ENCODE measurements at regions not wholly inside any gene's neighbourhood (a gene's known extent, or its start where the extent isn't known, plus 50 kb on each side); places are given as distances from the start of the nearest gene placed in this dataset.

- intact Hi-C loops (cut with micrococcal nuclease): no loop called here
Measured at GRCh38 chr6:153435787-153436186, 304.7 kb upstream of the RGS17 start.

More at GRCh38 chr6:153435787-153436186, 304.7 kb upstream of the RGS17 start:
- Histone ChIP-seq H2AK9ac (replicated peaks; ENCODE audit: low read depth, low read length, poor library complexity) (no peak overlapping the region), H3K79me1 (ENCODE audit: low read depth in 1 of 2, low read length in 2 of 2) (no peaks in the 10 kb centered on the region), H3K27ac (ENCODE audit: insufficient read depth, low read length) (no peak overlapping the region), H3K18ac (ENCODE audit: low read depth, low read length) (no peak overlapping the region), H3K27me3 (ENCODE audit: control insufficient read depth, insufficient read depth, low read length) (no peaks in the 10 kb centered on the region), H3K4me2 (ENCODE audit: low read depth, low read length) (no peak overlapping the region), H3K56ac (ENCODE audit: extremely low read depth, insufficient read depth, low read length) (no peak overlapping the region), H3K9ac (ENCODE audit: low read depth, low read length) (no peak overlapping the region), H4K20me1 (ENCODE audit: insufficient read depth, low read length) (no peaks in the 10 kb centered on the region), H3K23ac (ENCODE audit: low read depth, low read length) (no peak overlapping the region), H4K91ac (ENCODE audit: insufficient read depth, low read depth, low read length) (no peak overlapping the region), H2BK5ac (ENCODE audit: low read depth, low read length, poor library complexity, severe bottlenecking) (no peak overlapping the region), H3K4me1 (ENCODE audit: control insufficient read depth, insufficient read depth, low read length) (no peaks in the 10 kb centered on the region), H4K5ac (ENCODE audit: low read depth, low read length) (no peak overlapping the region), H2AK5ac (ENCODE audit: low read depth, low read length) (no peak overlapping the region), H3K4ac (ENCODE audit: low read depth, low read length) (no peak overlapping the region), H2BK120ac (ENCODE audit: low read depth, low read length) (no peak overlapping the region), H4K8ac (ENCODE audit: low read depth in 2 of 2, low read length in 2 of 2) (no peak overlapping the region), H3K9me1 (ENCODE audit: insufficient read depth, low read length) (no peaks in the 10 kb centered on the region), H3K4me3 (ENCODE audit: insufficient read depth, low read depth, low read length) (no peak overlapping the region), H3K14ac (replicated peaks; ENCODE audit: low read depth, low read length) (no peak overlapping the region), H3K9me3 (ENCODE audit: control insufficient read depth, insufficient read depth, low read length) (peaks cover 2% of the 10 kb centered on the region; the same call in 1 of the 2 replicates), H2BK20ac (ENCODE audit: low read depth, low read length) (no peak overlapping the region), H2AFZ (replicated peaks; ENCODE audit: low read length, poor library complexity) (no peak overlapping the region), H2BK15ac (ENCODE audit: low read depth, low read length) (no peak overlapping the region), H3K36me3 (ENCODE audit: control insufficient read depth, insufficient read depth, low read length) (no peaks in the 10 kb centered on the region)
- CTCF ChIA-PET: no interaction called here
- in situ Hi-C loops (cut with MboI; ENCODE audit: low sequenced_read_pairs): no loop called here
- no peak for TF ChIP-seq FOS (IDR thresholded peaks at IDR 0.05; ENCODE audit: low read depth, low read length)
- no peak for TF ChIP-seq RAD21 (IDR thresholded peaks at IDR 0.05; ENCODE audit: low read length)
- no peak for TF ChIP-seq NFE2L2 (IDR thresholded peaks at IDR 0.05; ENCODE audit: low read depth, low read length)
- no peak for TF ChIP-seq CTCF (conservative IDR thresholded peaks at IDR 0.05; ENCODE audit: low read depth, low read length)
- TF ChIP-seq USF2 (IDR thresholded peaks at IDR 0.05; ENCODE audit: low read depth, low read length): no peak
- no peak for TF ChIP-seq RFX5 (IDR thresholded peaks at IDR 0.05; ENCODE audit: low read depth, low read length)
- TF ChIP-seq CHD1 (IDR thresholded peaks at IDR 0.05; ENCODE audit: low read depth, low read length): no peak
- TF ChIP-seq MAZ (IDR thresholded peaks at IDR 0.05; ENCODE audit: borderline replicate concordance, low read depth, low read length): no peak
- no peak for TF ChIP-seq BHLHE40 (IDR thresholded peaks at IDR 0.05; ENCODE audit: low read depth, low read length)
- TF ChIP-seq RCOR1 (IDR thresholded peaks at IDR 0.05; ENCODE audit: insufficient replicate concordance, low read length): no peak
- no peak for TF ChIP-seq MAFK (IDR thresholded peaks at IDR 0.05; ENCODE audit: low read depth, low read length)
- no peak for TF ChIP-seq SMC3 (IDR thresholded peaks at IDR 0.05; ENCODE audit: low read depth, low read length)
- TF ChIP-seq CEBPB (IDR thresholded peaks at IDR 0.05; ENCODE audit: low read depth, low read length): no peak
- TF ChIP-seq POLR2A (IDR thresholded peaks at IDR 0.05; ENCODE audit: low read depth, low read length): no peak
- no peak for TF ChIP-seq ELK1 (IDR thresholded peaks at IDR 0.05; ENCODE audit: borderline replicate concordance, low read depth, low read length)
- TF ChIP-seq MXI1 (IDR thresholded peaks at IDR 0.05; ENCODE audit: borderline replicate concordance, low read depth, low read length): no peak
- no peak for ATAC-seq (ENCODE audit: low read depth)
- DNase-seq: no peak
- POLR2A ChIA-PET (ENCODE audit: unreplicated experiment): no interaction called here
- BruUV-seq (replicated peaks): no TSS peak
- dilution Hi-C loops (cut with HindIII; ENCODE audit: low sequenced_read_pairs, unreplicated experiment): no loop called here
